Endothelial cell (in vitro differentiated cells): ENCODE measurements at regions not wholly inside any gene's neighbourhood (a gene's known extent, or its start where the extent isn't known, plus 50 kb on each side); places are given as distances from the start of the nearest gene placed in this dataset.
A peak's percentile ranks its signal among the peaks of the same experiment; 100 is the strongest.
"Not testable (repeated sequence)": the region's sequence is repeated elsewhere in the genome, so short reads cannot be mapped to it uniquely, and the experiment has no call there.

Experiments used
- DNase-seq: peaks from one replicate; pipeline ENCODE4 v3.0.0; 2021; ENCODE audit warnings: low spot score
- H3K27ac Mint-ChIP-seq: one replicate; pipeline ENCODE4 v1.8.0; 2021; ENCODE audit warnings: mixed read lengths, inconsistent platforms; ENCODE audit not compliant: unreplicated experiment
- H3K27me3 Mint-ChIP-seq: one replicate; pipeline ENCODE4 v1.8.0; 2021; ENCODE audit warnings: mild to moderate bottlenecking, moderate library complexity, mixed read lengths, inconsistent platforms; ENCODE audit not compliant: unreplicated experiment
- H3K36me3 Mint-ChIP-seq: one replicate; pipeline ENCODE4 v1.8.0; 2021; ENCODE audit warnings: mild to moderate bottlenecking, low read depth, mixed read lengths, inconsistent platforms; ENCODE audit not compliant: unreplicated experiment
- H3K4me1 Mint-ChIP-seq: one replicate; pipeline ENCODE4 v1.8.0; 2021; ENCODE audit warnings: mild to moderate bottlenecking, mixed read lengths, inconsistent platforms; ENCODE audit not compliant: unreplicated experiment
- H3K4me3 Mint-ChIP-seq: one replicate; pipeline ENCODE4 v1.8.0; 2021; ENCODE audit warnings: mild to moderate bottlenecking, mixed read lengths, inconsistent platforms; ENCODE audit not compliant: unreplicated experiment
- H3K9me3 Mint-ChIP-seq: one replicate; pipeline ENCODE4 v1.8.0; 2021; ENCODE audit warnings: mixed read lengths, inconsistent platforms; ENCODE audit not compliant: unreplicated experiment
- CTCF ChIP-seq: fragments of 200-600 bp; sonication (generic); IDR thresholded peaks from one replicate; pipeline ENCODE4 v1.5.0; 2021; ENCODE audit warnings: antibody characterized with exemption; ENCODE audit not compliant: unreplicated experiment

- H3K27ac Mint-ChIP-seq, H3K36me3 Mint-ChIP-seq, H3K9me3 Mint-ChIP-seq, H3K4me3 Mint-ChIP-seq, H3K4me1 Mint-ChIP-seq, H3K27me3 Mint-ChIP-seq, DNase-seq: not testable (repeated sequence)
Observed at GRCh38 chr12:10453-10852, 56.1 kb upstream of the IQSEC3 start.

DNA sequence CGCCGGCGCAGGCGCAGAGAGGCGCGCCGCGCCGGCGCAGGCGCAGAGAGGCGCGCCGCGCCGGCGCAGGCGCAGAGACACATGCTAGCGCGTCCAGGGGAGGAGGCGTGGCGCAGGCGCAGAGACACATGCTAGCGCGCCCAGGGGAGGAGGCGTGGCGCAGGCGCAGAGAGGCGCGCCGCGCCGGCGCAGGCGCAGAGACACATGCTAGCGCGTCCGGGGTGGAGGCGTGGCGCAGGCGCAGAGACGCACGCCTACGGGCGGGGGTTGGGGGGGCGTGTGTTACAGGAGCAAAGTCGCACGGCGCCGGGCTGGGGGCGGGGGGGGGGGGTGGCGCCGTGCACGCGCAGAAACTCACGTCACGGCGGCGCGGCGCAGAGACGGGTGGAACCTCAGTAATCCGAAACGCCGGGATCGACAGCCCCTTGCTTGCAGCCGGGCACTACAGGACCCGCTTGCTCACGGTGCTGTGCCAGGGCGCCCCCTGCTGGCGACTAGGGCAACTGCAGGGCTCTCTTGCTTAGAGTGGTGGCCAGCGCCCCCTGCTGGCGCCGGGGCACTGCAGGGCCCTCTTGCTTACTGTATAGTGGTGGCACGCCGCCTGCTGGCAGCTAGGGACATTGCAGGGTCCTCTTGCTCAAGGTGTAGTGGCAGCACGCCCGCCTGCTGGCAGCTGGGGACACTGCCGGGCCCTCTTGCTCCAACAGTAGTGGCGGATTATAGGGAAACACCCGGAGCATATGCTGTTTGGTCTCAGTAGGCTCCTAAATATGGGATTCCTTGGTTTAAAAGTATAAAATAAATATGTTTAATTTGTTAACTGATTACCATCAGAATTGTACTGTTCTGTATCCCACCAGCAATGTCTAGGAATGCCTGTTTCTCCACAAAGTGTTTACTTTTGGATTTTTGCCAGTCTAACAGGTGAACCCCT is 55.4 kb upstream of the IQSEC3 start:
- not testable (repeated sequence) for H3K27ac Mint-ChIP-seq, H3K4me1 Mint-ChIP-seq, H3K36me3 Mint-ChIP-seq, H3K4me3 Mint-ChIP-seq, H3K9me3 Mint-ChIP-seq, DNase-seq, H3K27me3 Mint-ChIP-seq
- TF ChIP-seq CTCF = peak; percentile 64

GRCh38 chr12:12306-12705 is 54.3 kb upstream of the IQSEC3 start:
- not testable (repeated sequence) for H3K4me1 Mint-ChIP-seq, H3K4me3 Mint-ChIP-seq, H3K27me3 Mint-ChIP-seq, H3K27ac Mint-ChIP-seq, H3K36me3 Mint-ChIP-seq, DNase-seq, H3K9me3 Mint-ChIP-seq

DNA sequence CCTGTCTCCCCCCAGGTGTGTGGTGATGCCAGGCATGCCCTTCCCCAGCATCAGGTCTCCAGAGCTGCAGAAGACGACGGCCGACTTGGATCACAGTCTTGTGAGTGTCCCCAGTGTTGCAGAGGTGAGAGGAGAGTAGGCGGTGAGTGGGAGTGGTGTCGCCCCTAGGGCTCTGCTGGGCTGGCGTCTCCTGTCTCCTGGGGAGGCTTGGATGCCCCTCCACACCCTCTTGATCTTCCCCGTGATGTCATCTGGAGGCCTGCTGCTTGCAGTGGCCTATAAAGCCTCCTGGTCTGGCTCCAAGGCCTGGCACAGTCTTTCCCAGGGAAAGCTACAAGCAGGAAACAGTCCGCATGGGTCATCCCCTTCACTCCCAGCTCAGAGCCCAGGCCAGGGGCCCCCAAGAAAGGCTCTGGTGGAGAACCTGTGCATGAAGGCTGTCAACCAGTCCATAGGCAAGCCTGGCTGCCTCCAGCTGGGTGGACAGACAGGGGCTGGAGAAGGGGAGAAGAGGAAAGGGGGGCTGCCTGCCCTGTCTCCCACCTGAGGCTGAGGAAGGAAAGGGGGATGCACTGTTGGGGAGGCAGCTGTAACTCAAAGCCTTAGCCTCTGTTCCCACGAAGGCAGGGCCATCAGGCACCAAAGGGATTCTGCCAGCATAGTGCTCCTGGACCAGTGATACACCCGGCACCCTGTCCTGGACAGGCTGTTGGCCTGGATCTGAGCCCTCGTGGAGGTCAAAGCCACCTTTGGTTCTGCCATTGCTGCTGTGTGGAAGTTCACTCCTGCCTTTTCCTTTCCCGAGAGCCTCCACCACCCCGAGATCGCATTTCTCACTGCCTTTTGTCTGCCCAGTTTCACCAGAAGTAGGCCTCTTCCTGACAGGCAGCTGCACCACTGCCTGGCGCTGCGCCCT is 53.6 kb upstream of the IQSEC3 start:
- not testable (repeated sequence) for H3K36me3 Mint-ChIP-seq, DNase-seq, H3K4me1 Mint-ChIP-seq, H3K27ac Mint-ChIP-seq, H3K9me3 Mint-ChIP-seq, H3K27me3 Mint-ChIP-seq
- H3K4me3 Mint-ChIP-seq = peak overlapping the region; percentile 65

- not testable (repeated sequence) for H3K27me3 Mint-ChIP-seq, H3K4me3 Mint-ChIP-seq, H3K36me3 Mint-ChIP-seq, H3K27ac Mint-ChIP-seq, H3K9me3 Mint-ChIP-seq, H3K4me1 Mint-ChIP-seq, DNase-seq
Observed at GRCh38 chr12:13841-14240, 52.7 kb upstream of the IQSEC3 start.

- H3K27me3 Mint-ChIP-seq, DNase-seq, H3K4me1 Mint-ChIP-seq, H3K9me3 Mint-ChIP-seq, H3K4me3 Mint-ChIP-seq, H3K36me3 Mint-ChIP-seq, H3K27ac Mint-ChIP-seq: not testable (repeated sequence)
Observed at GRCh38 chr12:14696-15095, 51.9 kb upstream of the IQSEC3 start.

- H3K36me3 Mint-ChIP-seq, H3K27ac Mint-ChIP-seq, H3K4me3 Mint-ChIP-seq, H3K9me3 Mint-ChIP-seq, DNase-seq, H3K27me3 Mint-ChIP-seq, H3K4me1 Mint-ChIP-seq: not testable (repeated sequence)
Observed at GRCh38 chr12:15381-15780, 51.2 kb upstream of the IQSEC3 start.

DNA sequence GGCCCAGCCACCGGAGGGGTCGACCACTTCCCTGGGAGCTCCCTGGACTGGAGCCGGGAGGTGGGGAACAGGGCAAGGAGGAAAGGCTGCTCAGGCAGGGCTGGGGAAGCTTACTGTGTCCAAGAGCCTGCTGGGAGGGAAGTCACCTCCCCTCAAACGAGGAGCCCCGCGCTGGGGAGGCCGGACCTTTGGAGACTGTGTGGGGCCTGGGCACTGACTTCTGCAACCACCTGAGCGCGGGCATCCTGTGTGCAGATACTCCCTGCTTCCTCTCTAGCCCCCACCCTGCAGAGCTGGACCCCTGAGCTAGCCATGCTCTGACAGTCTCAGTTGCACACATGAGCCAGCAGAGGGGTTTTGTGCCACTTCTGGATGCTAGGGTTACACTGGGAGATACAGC is 50.5 kb upstream of the IQSEC3 start:
- not testable (repeated sequence) for DNase-seq, H3K4me1 Mint-ChIP-seq, H3K27me3 Mint-ChIP-seq, H3K27ac Mint-ChIP-seq, H3K4me3 Mint-ChIP-seq, H3K36me3 Mint-ChIP-seq, H3K9me3 Mint-ChIP-seq

GRCh38 chr12:16541-16940 is 50.0 kb upstream of the IQSEC3 start:
- not testable (repeated sequence) for H3K4me1 Mint-ChIP-seq, H3K27me3 Mint-ChIP-seq, H3K9me3 Mint-ChIP-seq, DNase-seq, H3K4me3 Mint-ChIP-seq, H3K27ac Mint-ChIP-seq
- H3K36me3 Mint-ChIP-seq = peaks cover 11% of the 10 kb centered on the region
